OCI-LY3 (cell line): ENCODE measurements at regions not wholly inside any gene's neighbourhood (a gene's known extent, or its start where the extent isn't known, plus 50 kb on each side); places are given as distances from the start of the nearest gene placed in this dataset.

Experiments
- EZH2phosphoT487 ChIP-seq: fragments of 200-600 bp; shearing (Covaris generic); IDR thresholded peaks from 2 replicates; pipeline ENCODE4 v1.6.1; 2018; ENCODE audit warnings: antibody characterized with exemption, mixed run types, low read depth
- TF ChIP-seq, protein P1 (sequence below): fragments of 200-600, 300-600 bp; sonication (generic); IDR thresholded peaks from 2 replicates; pipeline ENCODE4 v1.5.1; 2014; ENCODE audit warnings: antibody characterized with exemption, low read length, low read depth

DNA sequence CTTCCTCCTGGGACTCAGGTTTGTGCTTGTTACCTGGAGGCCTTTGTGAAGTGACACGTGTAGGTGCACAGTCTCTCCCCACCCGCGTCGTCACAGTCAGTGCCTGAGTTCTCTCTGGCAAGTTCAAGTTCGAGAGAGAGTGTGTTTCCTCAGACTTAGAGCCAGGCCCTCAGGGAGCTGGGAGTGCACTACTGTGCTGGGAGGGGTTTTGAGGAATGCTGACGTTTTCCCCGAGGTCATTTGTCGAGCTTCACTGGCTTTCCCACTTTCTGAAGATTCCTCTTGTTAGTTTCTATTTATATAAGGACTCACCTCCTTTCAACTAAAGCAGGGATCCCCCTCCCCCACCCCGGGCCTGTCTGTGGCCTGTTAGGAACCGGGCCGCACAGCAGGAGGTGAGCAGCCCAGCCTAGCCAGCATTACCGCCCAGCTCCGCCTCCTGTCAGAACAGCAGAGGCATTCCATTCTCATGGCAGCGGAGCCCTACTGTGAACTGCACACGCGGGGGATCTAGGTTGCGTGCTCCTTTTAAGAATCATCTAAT is 209.2 kb downstream of the DIRAS2 start:
- TF ChIP-seq, protein P1, sequence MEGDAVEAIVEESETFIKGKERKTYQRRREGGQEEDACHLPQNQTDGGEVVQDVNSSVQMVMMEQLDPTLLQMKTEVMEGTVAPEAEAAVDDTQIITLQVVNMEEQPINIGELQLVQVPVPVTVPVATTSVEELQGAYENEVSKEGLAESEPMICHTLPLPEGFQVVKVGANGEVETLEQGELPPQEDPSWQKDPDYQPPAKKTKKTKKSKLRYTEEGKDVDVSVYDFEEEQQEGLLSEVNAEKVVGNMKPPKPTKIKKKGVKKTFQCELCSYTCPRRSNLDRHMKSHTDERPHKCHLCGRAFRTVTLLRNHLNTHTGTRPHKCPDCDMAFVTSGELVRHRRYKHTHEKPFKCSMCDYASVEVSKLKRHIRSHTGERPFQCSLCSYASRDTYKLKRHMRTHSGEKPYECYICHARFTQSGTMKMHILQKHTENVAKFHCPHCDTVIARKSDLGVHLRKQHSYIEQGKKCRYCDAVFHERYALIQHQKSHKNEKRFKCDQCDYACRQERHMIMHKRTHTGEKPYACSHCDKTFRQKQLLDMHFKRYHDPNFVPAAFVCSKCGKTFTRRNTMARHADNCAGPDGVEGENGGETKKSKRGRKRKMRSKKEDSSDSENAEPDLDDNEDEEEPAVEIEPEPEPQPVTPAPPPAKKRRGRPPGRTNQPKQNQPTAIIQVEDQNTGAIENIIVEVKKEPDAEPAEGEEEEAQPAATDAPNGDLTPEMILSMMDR: no peak
- TF ChIP-seq EZH2phosphoT487: no peak
